PC-9 (cell line): ENCODE measurements at regions not wholly inside any gene's neighbourhood (a gene's known extent, or its start where the extent isn't known, plus 50 kb on each side); places are given as distances from the start of the nearest gene placed in this dataset.

Experiments
- CTCF ChIP-seq: fragments of 200-600 bp; sonication (generic); conservative IDR thresholded peaks from 2 replicates; pipeline ENCODE4 v1.6.1; 2017; ENCODE audit warnings: mixed run types, antibody characterized with exemption, mild to moderate bottlenecking, moderate library complexity
- EZH2 ChIP-seq: fragments of 200-600 bp; sonication (generic); IDR thresholded peaks from 2 replicates; pipeline ENCODE4 v1.8.0; 2017; ENCODE audit warnings: antibody characterized with exemption, low read depth

GRCh38 chr9:24953070-24953469 is 407.4 kb upstream of the IZUMO3 start:
- no peak for TF ChIP-seq CTCF
- TF ChIP-seq EZH2, result no peak
